Erythroblast (primary cell): ENCODE measurements at regions not wholly inside any gene's neighbourhood (a gene's known extent, or its start where the extent isn't known, plus 50 kb on each side); places are given as distances from the start of the nearest gene placed in this dataset.

ENCODE experiments used
- GATA1 ChIP-seq: IDR thresholded peaks from 2 replicates; pipeline ENCODE4 v1.6.1; 2011; ENCODE audit warnings: low read depth, mild to moderate bottlenecking, control low read depth, low read length, moderate library complexity
- POLR2A ChIP-seq: IDR thresholded peaks from 2 replicates; pipeline ENCODE4 v1.6.1; 2011; ENCODE audit warnings: mild to moderate bottlenecking, low read length

DNA sequence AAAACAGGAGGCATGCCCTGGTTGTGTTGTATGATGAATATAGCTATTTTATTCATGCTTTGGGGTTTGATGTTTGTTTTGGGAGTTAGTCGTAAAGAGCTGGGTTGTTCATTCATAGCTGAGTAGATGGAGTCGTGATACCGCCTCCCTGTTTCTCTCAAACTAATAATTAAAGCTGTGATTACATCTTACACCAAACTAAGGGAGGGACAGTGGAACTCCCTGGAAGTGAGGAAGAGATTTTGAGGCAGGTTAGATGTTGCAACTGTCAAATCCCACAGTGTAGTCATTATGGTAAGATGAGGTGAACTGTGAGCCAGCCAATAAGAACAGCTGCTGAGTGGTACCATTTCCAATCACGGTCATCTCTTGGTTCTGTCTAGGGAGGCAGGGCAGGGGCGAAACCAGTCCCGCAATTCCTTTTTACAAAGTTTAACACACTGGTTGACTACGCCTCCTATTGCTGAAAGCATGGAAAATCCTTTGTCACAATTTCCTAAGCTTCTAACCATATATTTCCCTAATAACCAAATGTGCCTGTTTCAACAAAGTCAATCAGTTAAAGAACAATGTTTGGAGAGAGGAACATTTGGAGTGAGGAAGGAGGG is 207.6 kb upstream of the SERP2 start:
- TF ChIP-seq POLR2A = no peak
- TF ChIP-seq GATA1 = no peak
